Stimulated activated naive CD8-positive, alpha-beta T cell treated with anti-CD3 and anti-CD28 coated beads, Interleukin-15, amount 100 ng/mL, for 72 hours (primary cell): ENCODE measurements at regions not wholly inside any gene's neighbourhood (a gene's known extent, or its start where the extent isn't known, plus 50 kb on each side); places are given as distances from the start of the nearest gene placed in this dataset.

Source experiments
- ATAC-seq: fragments of 150-1000 bp; cut with Tn5 transposase; 2 replicates; pipeline ENCODE4 v1.10.0; 2021; ENCODE audit warnings: mild to moderate bottlenecking, moderate library complexity
- DNase-seq, 2 donors: peaks; one replicate each; pipeline ENCODE4 v3.0.0; 2021 to 2022
- H3K27ac Mint-ChIP-seq, 2 donors: one replicate each; pipeline ENCODE4 v1.8.0; 2022; ENCODE audit warnings: mild to moderate bottlenecking in 2 of 2, mixed read lengths in 2 of 2, moderate library complexity in 2 of 2
- H3K27me3 Mint-ChIP-seq: one replicate; pipeline ENCODE4 v1.8.0; 2022; ENCODE audit warnings: mixed read lengths
- H3K4me1 Mint-ChIP-seq: one replicate; pipeline ENCODE4 v1.8.0; 2022; ENCODE audit warnings: mild to moderate bottlenecking, mixed read lengths
- H3K4me3 Mint-ChIP-seq, 2 donors: one replicate each; pipeline ENCODE4 v1.8.0; 2022; ENCODE audit warnings: mild to moderate bottlenecking in 2 of 2, mixed read lengths in 2 of 2, moderate library complexity in 1 of 2
- H3K9me3 Mint-ChIP-seq, 2 donors: one replicate each; pipeline ENCODE4 v1.8.0; 2022; ENCODE audit warnings: mixed read lengths in 2 of 2

- Mint-ChIP-seq H3K27ac (no peak overlapping the region), H3K4me1 (no peaks in the 10 kb centered on the region), H3K9me3 (no peaks in the 10 kb centered on the region), H3K4me3 (no peak overlapping the region), H3K27me3 (no peaks in the 10 kb centered on the region)
- no peak for ATAC-seq
- DNase-seq, result no peak
Measured at GRCh38 chr18:26721854-26722564, 143.5 kb downstream of the AQP4 start.

- no peaks in the 10 kb centered on the region for H3K4me1 Mint-ChIP-seq
- ATAC-seq (no peak), DNase-seq (no peak)
- H3K27me3 Mint-ChIP-seq, result no peaks in the 10 kb centered on the region
- H3K27ac Mint-ChIP-seq, result no peak overlapping the region
- no peak overlapping the region for H3K4me3 Mint-ChIP-seq
- H3K9me3 Mint-ChIP-seq, result no peaks in the 10 kb centered on the region
Measured at GRCh38 chr18:26719896-26720295, 145.6 kb downstream of the AQP4 start.

GRCh38 chr18:26717123-26717719 is 148.3 kb downstream of the AQP4 start:
- no peaks in the 10 kb centered on the region for H3K4me1 Mint-ChIP-seq
- DNase-seq (no peak), ATAC-seq (no peak)
- H3K4me3 Mint-ChIP-seq, result no peak overlapping the region
- no peaks in the 10 kb centered on the region for H3K9me3 Mint-ChIP-seq
- no peak overlapping the region for H3K27ac Mint-ChIP-seq
- peaks cover 6% of the 10 kb centered on the region for H3K27me3 Mint-ChIP-seq

GRCh38 chr18:26714739-26715138 is 150.8 kb downstream of the AQP4 start:
- no peaks in the 10 kb centered on the region for H3K9me3 Mint-ChIP-seq
- DNase-seq (no peak), ATAC-seq (no peak)
- peaks cover 6% of the 10 kb centered on the region for H3K27me3 Mint-ChIP-seq
- H3K4me1 Mint-ChIP-seq, result no peaks in the 10 kb centered on the region
- no peak overlapping the region for H3K4me3 Mint-ChIP-seq
- H3K27ac Mint-ChIP-seq, result no peak overlapping the region

GRCh38 chr18:26711756-26712155 is 153.8 kb downstream of the AQP4 start:
- Mint-ChIP-seq H3K4me1 (no peaks in the 10 kb centered on the region), H3K27ac (no peak overlapping the region), H3K27me3 (peaks cover 14% of the 10 kb centered on the region), H3K9me3 (no peaks in the 10 kb centered on the region), H3K4me3 (no peak overlapping the region)
- ATAC-seq, result no peak
- DNase-seq, result no peak

- Mint-ChIP-seq H3K4me3 (no peak overlapping the region), H3K9me3 (no peaks in the 10 kb centered on the region), H3K27ac (no peak overlapping the region), H3K4me1 (no peaks in the 10 kb centered on the region), H3K27me3 (peaks cover 14% of the 10 kb centered on the region)
- DNase-seq (peak in 1 of 2 donors; percentile 1), ATAC-seq (peak; percentile 60)
Measured at GRCh38 chr18:26710470-26711096, 154.9 kb downstream of the AQP4 start.

GRCh38 chr18:26709897-26710296 is 155.6 kb downstream of the AQP4 start:
- no peaks in the 10 kb centered on the region for H3K4me1 Mint-ChIP-seq
- H3K9me3 Mint-ChIP-seq, result no peaks in the 10 kb centered on the region
- no peak for ATAC-seq
- H3K27ac Mint-ChIP-seq, result no peak overlapping the region
- no peak overlapping the region for H3K4me3 Mint-ChIP-seq
- peaks cover 14% of the 10 kb centered on the region for H3K27me3 Mint-ChIP-seq
- DNase-seq, result no peak

- no peak for DNase-seq
- Mint-ChIP-seq H3K4me3 (no peak overlapping the region), H3K4me1 (no peaks in the 10 kb centered on the region), H3K9me3 (no peaks in the 10 kb centered on the region), H3K27ac (no peak overlapping the region), H3K27me3 (peaks cover 10% of the 10 kb centered on the region)
- no peak for ATAC-seq
Measured at GRCh38 chr18:26708806-26709716, 156.4 kb downstream of the AQP4 start.

- H3K9me3 Mint-ChIP-seq, result no peaks in the 10 kb centered on the region
- no peak overlapping the region for H3K4me3 Mint-ChIP-seq
- no peaks in the 10 kb centered on the region for H3K4me1 Mint-ChIP-seq
- peaks cover 7% of the 10 kb centered on the region for H3K27me3 Mint-ChIP-seq
- DNase-seq (no peak), ATAC-seq (no peak)
- H3K27ac Mint-ChIP-seq, result no peak overlapping the region
Measured at GRCh38 chr18:26706911-26707351, 158.6 kb downstream of the AQP4 start.

GRCh38 chr18:26705757-26706156 is 157.4 kb upstream of the KCTD1 start:
- DNase-seq, result no peak
- Mint-ChIP-seq H3K9me3 (no peaks in the 10 kb centered on the region), H3K4me1 (no peaks in the 10 kb centered on the region), H3K4me3 (no peak overlapping the region), H3K27ac (no peak overlapping the region), H3K27me3 (peaks cover 7% of the 10 kb centered on the region)
- ATAC-seq, result no peak

GRCh38 chr18:26703170-26703930 is 155.0 kb upstream of the KCTD1 start:
- Mint-ChIP-seq H3K4me1 (no peaks in the 10 kb centered on the region), H3K27ac (no peak overlapping the region), H3K27me3 (no peaks in the 10 kb centered on the region), H3K9me3 (no peaks in the 10 kb centered on the region), H3K4me3 (no peak overlapping the region)
- no peak for ATAC-seq
- no peak for DNase-seq

GRCh38 chr18:26702086-26702485 is 153.7 kb upstream of the KCTD1 start:
- Mint-ChIP-seq H3K9me3 (no peaks in the 10 kb centered on the region), H3K4me3 (no peak overlapping the region), H3K27ac (no peak overlapping the region), H3K4me1 (no peaks in the 10 kb centered on the region), H3K27me3 (no peaks in the 10 kb centered on the region)
- no peak for ATAC-seq
- no peak for DNase-seq

GRCh38 chr18:26700728-26701127 is 152.4 kb upstream of the KCTD1 start:
- no peak overlapping the region for H3K4me3 Mint-ChIP-seq
- no peaks in the 10 kb centered on the region for H3K4me1 Mint-ChIP-seq
- ATAC-seq, result no peak
- H3K27ac Mint-ChIP-seq, result no peak overlapping the region
- no peak for DNase-seq
- H3K27me3 Mint-ChIP-seq, result no peaks in the 10 kb centered on the region
- peaks cover 4 to 6% of the 10 kb centered on the region in 2 donors for H3K9me3 Mint-ChIP-seq

GRCh38 chr18:26700201-26700600 is 151.8 kb upstream of the KCTD1 start:
- no peak overlapping the region for H3K27ac Mint-ChIP-seq
- DNase-seq (no peak), ATAC-seq (no peak)
- no peaks in the 10 kb centered on the region for H3K27me3 Mint-ChIP-seq
- H3K4me1 Mint-ChIP-seq, result no peaks in the 10 kb centered on the region
- no peak overlapping the region for H3K4me3 Mint-ChIP-seq
- H3K9me3 Mint-ChIP-seq, result peaks cover 4 to 7% of the 10 kb centered on the region in 2 donors
